Skeletal muscle tissue (tissue), 3 donors: ENCODE measurements at regions not wholly inside any gene's neighbourhood (a gene's known extent, or its start where the extent isn't known, plus 50 kb on each side); places are given as distances from the start of the nearest gene placed in this dataset.

ENCODE experiments used
- H3K27ac ChIP-seq: one replicate; pipeline ENCODE4 v1.7.0; 2013; ENCODE audit warnings: mild to moderate bottlenecking, low read depth, low read length, inconsistent platforms
- H3K27me3 ChIP-seq, 3 donors: one replicate each; pipeline ENCODE4 v1.7.0; 2013; ENCODE audit warnings: low read length in 3 of 3; ENCODE audit not compliant: control insufficient read depth in 3 of 3, insufficient read depth in 3 of 3
- H3K36me3 ChIP-seq, 3 donors: one replicate each; pipeline ENCODE4 v1.7.0; 2013; ENCODE audit warnings: low read length in 3 of 3; ENCODE audit not compliant: control insufficient read depth in 3 of 3, insufficient read depth in 3 of 3
- H3K4me1 ChIP-seq, 3 donors: one replicate each; pipeline ENCODE4 v1.7.0; 2013; ENCODE audit warnings: low read length in 3 of 3, mild to moderate bottlenecking in 3 of 3; ENCODE audit not compliant: control insufficient read depth in 3 of 3, insufficient read depth in 3 of 3
- H3K4me3 ChIP-seq, 3 donors: one replicate each; pipeline ENCODE4 v1.7.0; 2013; ENCODE audit warnings: low read length in 3 of 3
- H3K9ac ChIP-seq, 3 donors: one replicate each; pipeline ENCODE4 v1.7.0; 2013; ENCODE audit warnings: low read length in 3 of 3, mild to moderate bottlenecking in 3 of 3, moderate library complexity in 2 of 3, low read depth in 1 of 3
- H3K9me3 ChIP-seq, 3 donors: one replicate each; pipeline ENCODE4 v1.7.0; 2013; ENCODE audit warnings: low read length in 3 of 3; ENCODE audit not compliant: control insufficient read depth in 3 of 3
- donor health status: Osteomylitis.

GRCh38 chr17:70454908-70455307 lies 285.6 kb downstream of the KCNJ2 start:
- H3K36me3 ChIP-seq: no peaks in the 10 kb centered on the region
- no peaks in the 10 kb centered on the region for H3K27me3 ChIP-seq
- no peak overlapping the region for H3K27ac ChIP-seq
- no peak overlapping the region for H3K9ac ChIP-seq
- no peak overlapping the region for H3K4me3 ChIP-seq
- H3K4me1 ChIP-seq: no peaks in the 10 kb centered on the region
- no peaks in the 10 kb centered on the region for H3K9me3 ChIP-seq

GRCh38 chr17:70464995-70465394 lies 295.7 kb downstream of the KCNJ2 start:
- H3K4me1 ChIP-seq: no peaks in the 10 kb centered on the region
- H3K36me3 ChIP-seq: no peaks in the 10 kb centered on the region
- H3K9me3 ChIP-seq: no peaks in the 10 kb centered on the region
- no peak overlapping the region for H3K4me3 ChIP-seq
- H3K27ac ChIP-seq: no peak overlapping the region
- H3K27me3 ChIP-seq: no peaks in the 10 kb centered on the region
- no peak overlapping the region for H3K9ac ChIP-seq

GRCh38 chr17:70468661-70469060 lies 299.3 kb downstream of the KCNJ2 start:
- Histone ChIP-seq H3K27me3 (no peaks in the 10 kb centered on the region), H3K36me3 (no peaks in the 10 kb centered on the region), H3K27ac (no peak overlapping the region), H3K9me3 (no peaks in the 10 kb centered on the region), H3K4me1 (no peaks in the 10 kb centered on the region), H3K4me3 (no peak overlapping the region), H3K9ac (no peak overlapping the region)

GRCh38 chr17:70473049-70473448 lies 303.7 kb downstream of the KCNJ2 start:
- no peaks in the 10 kb centered on the region for H3K27me3 ChIP-seq
- no peak overlapping the region for H3K27ac ChIP-seq
- H3K4me3 ChIP-seq: no peak overlapping the region
- no peaks in the 10 kb centered on the region for H3K4me1 ChIP-seq
- peaks cover 0 to 2% (median 0%) of the 10 kb centered on the region in 3 donors for H3K9me3 ChIP-seq
- no peaks in the 10 kb centered on the region for H3K36me3 ChIP-seq
- H3K9ac ChIP-seq: no peak overlapping the region

- no peak overlapping the region for H3K4me3 ChIP-seq
- peaks cover 0 to 2% (median 0%) of the 10 kb centered on the region in 3 donors for H3K9me3 ChIP-seq
- H3K27me3 ChIP-seq: no peaks in the 10 kb centered on the region
- H3K9ac ChIP-seq: no peak overlapping the region
- no peak overlapping the region for H3K27ac ChIP-seq
- no peaks in the 10 kb centered on the region for H3K36me3 ChIP-seq
- no peaks in the 10 kb centered on the region for H3K4me1 ChIP-seq
Measured at GRCh38 chr17:70476368-70476767, 307.0 kb downstream of the KCNJ2 start.

GRCh38 chr17:70478902-70479301 lies 309.6 kb downstream of the KCNJ2 start:
- H3K36me3 ChIP-seq: no peaks in the 10 kb centered on the region
- H3K27ac ChIP-seq: no peak overlapping the region
- no peaks in the 10 kb centered on the region for H3K27me3 ChIP-seq
- H3K9me3 ChIP-seq: peaks cover 0 to 2% (median 0%) of the 10 kb centered on the region in 3 donors
- no peak overlapping the region for H3K9ac ChIP-seq
- no peak overlapping the region for H3K4me3 ChIP-seq
- H3K4me1 ChIP-seq: no peaks in the 10 kb centered on the region

GRCh38 chr17:70479779-70480178 lies 310.4 kb downstream of the KCNJ2 start:
- Histone ChIP-seq H3K27ac (no peak overlapping the region), H3K9ac (no peak overlapping the region), H3K9me3 (peaks cover 0 to 2% (median 0%) of the 10 kb centered on the region in 3 donors)

GRCh38 chr17:70483624-70484023 lies 314.3 kb downstream of the KCNJ2 start:
- no peaks in the 10 kb centered on the region for H3K27me3 ChIP-seq
- H3K4me3 ChIP-seq: no peak overlapping the region
- no peaks in the 10 kb centered on the region for H3K36me3 ChIP-seq
- no peak overlapping the region for H3K27ac ChIP-seq
- H3K9me3 ChIP-seq: peaks cover 0 to 2% (median 0%) of the 10 kb centered on the region in 3 donors
- no peak overlapping the region for H3K9ac ChIP-seq
- no peaks in the 10 kb centered on the region for H3K4me1 ChIP-seq

More at GRCh38 chr17:70479779-70480178, 310.4 kb downstream of the KCNJ2 start:
- no peak overlapping the region for H3K4me3 ChIP-seq
- no peaks in the 10 kb centered on the region for H3K36me3 ChIP-seq
- no peaks in the 10 kb centered on the region for H3K4me1 ChIP-seq
- H3K27me3 ChIP-seq: no peaks in the 10 kb centered on the region

- Histone ChIP-seq H3K27me3 (no peaks in the 10 kb centered on the region), H3K36me3 (no peaks in the 10 kb centered on the region), H3K9ac (no peak overlapping the region), H3K9me3 (peaks cover 0 to 2% (median 0%) of the 10 kb centered on the region in 3 donors), H3K4me3 (no peak overlapping the region), H3K4me1 (no peaks in the 10 kb centered on the region), H3K27ac (no peak overlapping the region)
Measured at GRCh38 chr17:70484050-70484449, 314.7 kb downstream of the KCNJ2 start.

- Histone ChIP-seq H3K9ac (no peak overlapping the region), H3K27ac (no peak overlapping the region), H3K4me3 (no peak overlapping the region), H3K4me1 (no peaks in the 10 kb centered on the region), H3K9me3 (peaks cover 0 to 2% (median 0%) of the 10 kb centered on the region in 3 donors), H3K36me3 (no peaks in the 10 kb centered on the region), H3K27me3 (no peaks in the 10 kb centered on the region)
Measured at GRCh38 chr17:70484496-70484895, 315.2 kb downstream of the KCNJ2 start.

- Histone ChIP-seq H3K9me3 (no peaks in the 10 kb centered on the region), H3K27me3 (no peaks in the 10 kb centered on the region), H3K4me1 (no peaks in the 10 kb centered on the region), H3K4me3 (no peak overlapping the region), H3K36me3 (no peaks in the 10 kb centered on the region), H3K9ac (no peak overlapping the region), H3K27ac (no peak overlapping the region)
Measured at GRCh38 chr17:70492368-70492767, 323.0 kb downstream of the KCNJ2 start.
